Germinal center (tissue), 1 donor: ENCODE measurements at regions not wholly inside any gene's neighbourhood (a gene's known extent, or its start where the extent isn't known, plus 50 kb on each side); places are given as distances from the start of the nearest gene placed in this dataset.
"Not testable (repeated sequence)": the region's sequence is repeated elsewhere in the genome, so short reads cannot be mapped to it uniquely, and the experiment has no call there.

Experiments used
- DNase-seq: peaks from one replicate; pipeline ENCODE4 v3.0.0; 2012; ENCODE audit warnings: mixed read lengths, low spot score

GRCh38 chr2:155902635-155903034 is 429.9 kb downstream of the NR4A2 start:
- DNase-seq, result no peak

- DNase-seq, result no peak
These were observed 437.5 kb downstream of the NR4A2 start for GRCh38 chr2:155895016-155895415.

GRCh38 chr2:155880382-155880781 is 452.1 kb downstream of the NR4A2 start:
- not testable (repeated sequence) for DNase-seq

- DNase-seq, result not testable (repeated sequence)
These were observed 452.6 kb downstream of the NR4A2 start for GRCh38 chr2:155879900-155880299.

GRCh38 chr2:155872396-155872795 is 460.1 kb downstream of the NR4A2 start:
- no peak for DNase-seq

- no peak for DNase-seq
These were observed 460.6 kb downstream of the NR4A2 start for GRCh38 chr2:155871940-155872339.

GRCh38 chr2:155867564-155867963 is 465.0 kb downstream of the NR4A2 start:
- DNase-seq, result no peak

GRCh38 chr2:155866477-155866876 is 466.0 kb downstream of the NR4A2 start:
- no peak for DNase-seq

GRCh38 chr2:155852156-155852555 is 480.4 kb downstream of the NR4A2 start:
- DNase-seq, result no peak

GRCh38 chr2:155846259-155846658 is 486.3 kb downstream of the NR4A2 start:
- no peak for DNase-seq

- no peak for DNase-seq
These were observed 488.1 kb downstream of the NR4A2 start for GRCh38 chr2:155844461-155844860.

- DNase-seq, result no peak
These were observed 490.4 kb downstream of the NR4A2 start for GRCh38 chr2:155842103-155842502.

GRCh38 chr2:155841442-155841841 is 491.1 kb downstream of the NR4A2 start:
- no peak for DNase-seq

GRCh38 chr2:155840661-155841060 is 491.9 kb downstream of the NR4A2 start:
- DNase-seq, result no peak

GRCh38 chr2:155839991-155840390 is 492.5 kb downstream of the NR4A2 start:
- no peak for DNase-seq

GRCh38 chr2:155839436-155839835 is 493.1 kb downstream of the NR4A2 start:
- no peak for DNase-seq

GRCh38 chr2:155836439-155836838 is 496.1 kb downstream of the NR4A2 start:
- DNase-seq, result no peak

- no peak for DNase-seq
These were observed 501.5 kb downstream of the NR4A2 start for GRCh38 chr2:155830817-155831579.

- DNase-seq, result no peak
These were observed 502.2 kb downstream of the NR4A2 start for GRCh38 chr2:155830351-155830750.

GRCh38 chr2:155825876-155826275 is 506.6 kb downstream of the NR4A2 start:
- DNase-seq, result no peak

- DNase-seq, result no peak
These were observed 516.7 kb downstream of the NR4A2 start for GRCh38 chr2:155815851-155816250.

- no peak for DNase-seq
These were observed 517.2 kb downstream of the NR4A2 start for GRCh38 chr2:155815275-155815674.

GRCh38 chr2:155810411-155810810 is 522.1 kb downstream of the NR4A2 start:
- no peak for DNase-seq

- DNase-seq, result no peak
These were observed 529.6 kb downstream of the NR4A2 start for GRCh38 chr2:155802888-155803287.
